GM12872 (cell line): ENCODE measurements at regions not wholly inside any gene's neighbourhood (a gene's known extent, or its start where the extent isn't known, plus 50 kb on each side); places are given as distances from the start of the nearest gene placed in this dataset.

Experiments used
- TF ChIP-seq, protein P1 (sequence below): IDR thresholded peaks from 3 replicates; pipeline ENCODE4 v1.5.1; 2011; ENCODE audit warnings: low read depth, mild to moderate bottlenecking, low read length, moderate library complexity; ENCODE audit not compliant: insufficient read depth

DNA sequence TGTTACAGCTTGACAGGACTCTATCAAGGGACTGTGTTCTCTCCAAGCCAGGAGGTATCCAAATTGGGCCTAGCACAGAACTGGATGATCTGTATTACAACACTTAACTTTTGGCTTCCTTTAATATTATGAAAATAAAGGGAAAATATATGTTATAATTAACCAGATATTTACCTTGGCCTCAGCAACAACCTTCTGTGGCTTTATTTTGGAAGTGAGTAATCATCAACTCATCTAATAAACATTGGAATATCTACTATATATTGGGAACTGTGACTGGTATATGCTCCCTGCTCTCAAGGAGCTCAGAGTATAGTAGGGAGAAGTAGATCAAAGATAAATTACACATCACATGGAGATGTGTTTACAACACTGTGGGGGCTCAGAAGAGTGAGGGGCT lies 352.2 kb downstream of the METTL15 start:
- TF ChIP-seq, protein P1, sequence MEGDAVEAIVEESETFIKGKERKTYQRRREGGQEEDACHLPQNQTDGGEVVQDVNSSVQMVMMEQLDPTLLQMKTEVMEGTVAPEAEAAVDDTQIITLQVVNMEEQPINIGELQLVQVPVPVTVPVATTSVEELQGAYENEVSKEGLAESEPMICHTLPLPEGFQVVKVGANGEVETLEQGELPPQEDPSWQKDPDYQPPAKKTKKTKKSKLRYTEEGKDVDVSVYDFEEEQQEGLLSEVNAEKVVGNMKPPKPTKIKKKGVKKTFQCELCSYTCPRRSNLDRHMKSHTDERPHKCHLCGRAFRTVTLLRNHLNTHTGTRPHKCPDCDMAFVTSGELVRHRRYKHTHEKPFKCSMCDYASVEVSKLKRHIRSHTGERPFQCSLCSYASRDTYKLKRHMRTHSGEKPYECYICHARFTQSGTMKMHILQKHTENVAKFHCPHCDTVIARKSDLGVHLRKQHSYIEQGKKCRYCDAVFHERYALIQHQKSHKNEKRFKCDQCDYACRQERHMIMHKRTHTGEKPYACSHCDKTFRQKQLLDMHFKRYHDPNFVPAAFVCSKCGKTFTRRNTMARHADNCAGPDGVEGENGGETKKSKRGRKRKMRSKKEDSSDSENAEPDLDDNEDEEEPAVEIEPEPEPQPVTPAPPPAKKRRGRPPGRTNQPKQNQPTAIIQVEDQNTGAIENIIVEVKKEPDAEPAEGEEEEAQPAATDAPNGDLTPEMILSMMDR: no peak

DNA sequence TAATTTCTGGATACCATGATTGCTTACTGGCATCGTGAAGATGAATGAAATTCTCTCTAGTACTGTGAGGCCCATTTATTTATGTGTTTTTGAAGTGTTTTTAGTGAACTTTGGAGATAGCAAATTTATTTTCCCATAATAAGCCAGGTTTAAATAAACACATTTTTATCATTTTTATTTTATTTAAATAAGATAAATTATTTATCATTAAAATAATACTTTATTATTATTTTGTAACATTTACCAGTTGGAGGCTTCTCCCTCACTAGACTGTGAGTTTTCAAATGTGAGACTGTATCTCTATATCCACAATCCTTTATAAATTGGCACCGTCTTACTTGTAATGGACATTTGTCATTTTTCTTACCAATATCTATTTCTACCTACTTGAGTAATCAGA lies 351.7 kb downstream of the METTL15 start:
- TF ChIP-seq, protein P1: no peak

DNA sequence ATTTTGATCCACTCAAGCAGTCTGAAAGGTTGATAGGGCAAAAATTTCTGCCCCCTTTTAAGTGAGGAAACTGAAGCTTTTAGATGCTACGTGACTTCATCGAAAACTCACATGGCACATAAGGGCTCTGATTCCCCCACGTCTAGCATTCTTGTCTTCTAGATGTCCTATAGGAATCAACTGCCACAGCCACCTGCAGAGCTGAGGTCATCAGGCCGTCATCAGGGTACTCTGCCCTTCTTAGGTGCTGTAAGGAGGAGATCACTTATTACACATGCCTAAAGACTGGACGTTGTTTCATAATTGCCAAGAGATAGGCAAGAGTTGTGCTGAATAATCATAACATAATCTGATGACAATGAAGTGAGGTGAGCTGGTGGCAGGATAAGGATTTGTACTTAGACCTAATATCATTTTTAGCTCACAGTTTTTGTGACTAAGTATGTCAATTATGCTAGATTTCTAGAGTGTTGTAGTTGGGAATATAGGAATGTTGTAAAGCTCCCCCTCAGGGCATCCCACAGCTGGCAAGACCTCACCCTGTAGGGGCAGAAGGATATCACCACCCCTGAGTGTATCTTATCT lies 349.4 kb downstream of the METTL15 start:
- TF ChIP-seq, protein P1: no peak

DNA sequence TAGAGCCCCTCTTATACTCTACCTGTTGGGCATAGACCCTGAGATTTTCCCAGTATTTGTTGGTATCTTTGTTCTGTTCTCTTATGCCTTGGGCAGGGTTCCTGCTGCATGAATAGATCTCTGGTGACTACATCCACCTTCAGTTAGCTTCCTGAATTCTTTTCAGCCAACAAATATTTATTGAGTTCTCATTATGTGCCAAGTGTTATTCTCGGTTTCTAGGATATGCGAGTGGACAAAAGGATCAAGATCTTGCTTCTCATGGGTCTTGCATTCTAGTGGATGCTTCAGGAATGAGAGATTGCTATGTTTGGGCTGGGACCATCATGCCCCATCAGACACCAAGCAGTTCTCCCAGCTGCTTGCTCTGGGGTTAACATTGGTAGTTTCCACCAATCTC lies 340.0 kb downstream of the METTL15 start:
- TF ChIP-seq, protein P1: no peak

DNA sequence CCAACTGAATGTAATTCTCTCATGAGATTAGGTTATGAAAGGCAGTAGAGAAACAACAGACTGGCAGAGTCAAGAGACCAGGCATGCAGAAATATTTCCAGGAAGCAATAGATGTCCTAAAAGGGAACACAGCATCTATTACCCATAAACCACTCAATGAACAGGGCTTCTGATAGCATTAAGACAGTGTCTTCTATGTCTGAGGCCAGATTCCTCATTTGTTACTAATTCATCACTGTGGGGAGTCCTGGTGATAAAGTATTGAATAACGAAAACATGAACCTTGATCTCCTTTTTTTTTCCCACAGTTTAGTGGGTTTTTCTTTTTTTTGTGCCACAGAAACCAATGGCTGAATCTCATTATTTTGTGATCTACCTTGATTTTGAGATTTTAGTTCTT lies 339.0 kb downstream of the METTL15 start:
- TF ChIP-seq, protein P1: no peak

DNA sequence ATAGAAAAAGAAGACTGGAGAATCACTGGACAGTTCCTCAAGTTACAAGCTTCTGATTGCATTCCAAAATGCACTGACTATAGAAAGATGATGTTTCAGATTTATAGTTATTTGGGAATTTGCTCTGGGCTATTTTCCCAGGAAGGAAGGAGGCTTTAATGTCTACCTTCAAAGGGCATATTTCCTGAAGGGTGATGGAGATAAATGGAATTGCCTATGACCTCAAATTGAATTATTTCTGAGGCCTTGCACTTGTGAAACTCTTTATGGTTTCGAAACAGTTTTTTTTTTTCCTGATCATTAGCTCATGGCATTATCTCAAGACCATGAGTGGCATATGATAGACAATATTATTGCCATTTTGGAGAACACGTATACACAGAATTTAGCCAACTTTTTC lies 333.9 kb downstream of the METTL15 start:
- TF ChIP-seq, protein P1: no peak

DNA sequence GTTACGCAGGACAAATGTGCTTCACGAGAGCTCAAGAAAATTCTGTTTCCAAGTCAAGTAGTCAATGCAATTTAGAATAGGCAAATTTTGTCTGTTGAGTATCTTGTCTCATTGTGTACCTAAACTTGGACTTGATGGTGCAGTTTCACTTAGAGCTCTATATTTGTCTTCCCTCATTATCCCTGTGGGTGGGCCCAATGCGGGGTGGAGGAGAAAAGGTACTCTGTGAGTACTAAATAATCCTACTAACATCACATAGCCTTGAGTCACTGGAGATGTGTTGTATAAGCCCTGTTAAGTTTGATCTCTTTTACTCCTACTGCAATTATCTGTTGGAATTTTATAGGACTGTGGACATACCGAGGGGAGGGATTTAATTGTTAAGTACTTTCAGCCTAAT lies 331.2 kb downstream of the METTL15 start:
- TF ChIP-seq, protein P1: no peak
